Esophagus muscularis mucosa (tissue), 4 donors: ENCODE measurements at regions not wholly inside any gene's neighbourhood (a gene's known extent, or its start where the extent isn't known, plus 50 kb on each side); places are given as distances from the start of the nearest gene placed in this dataset.

ENCODE experiments used
- CTCF ChIP-seq, 3 experiments: fragments of 200-600 bp in 2 of 3; fragments of 450-650 bp in 1 of 3; sonication (generic) in 2 of 3; IDR thresholded peaks; one replicate each; pipeline ENCODE4 v1.5.1; 2017 to 2019; ENCODE audit warnings: antibody characterized with exemption in 3 of 3, mild to moderate bottlenecking in 2 of 3, moderate library complexity in 1 of 3
- EP300 ChIP-seq: sonication (generic); formaldehyde crosslinking; IDR thresholded peaks from one replicate; pipeline ENCODE4 v1.6.1; 2017; ENCODE audit warnings: antibody characterized with exemption
- POLR2AphosphoS5 ChIP-seq, 2 donors: sonication (generic); formaldehyde crosslinking; IDR thresholded peaks; one replicate each; pipeline ENCODE4 v1.6.1; 2017; ENCODE audit warnings: antibody characterized with exemption in 2 of 2

- TF ChIP-seq CTCF (IDR thresholded peaks at IDR 0.05) (no peak), EP300 (no peak), POLR2AphosphoS5 (IDR thresholded peaks at IDR 0.05) (peak; percentile 58 to 81)
These were observed 65.1 kb upstream of the PPARA start for GRCh38 chr22:46084943-46085827.
